ENCODE measurements at regions not wholly inside any gene's neighbourhood (a gene's known extent, or its start where the extent isn't known, plus 50 kb on each side); places are given as distances from the start of the nearest gene placed in this dataset.

GRCh38 chr18:51330148-51330547 is 132.7 kb upstream of the MEX3C start:
- TF ChIP-seq NFAT5 (CRISPR knock-in tag; IDR thresholded peaks at IDR 0.05) (no peak), GLI4 (CRISPR knock-in tag; IDR thresholded peaks at IDR 0.05; ENCODE audit: borderline replicate concordance) (no peak), ARID2 (CRISPR knock-in tag; IDR thresholded peaks at IDR 0.05; ENCODE audit: borderline replicate concordance) (no peak), GATA4 (IDR thresholded peaks at IDR 0.05; ENCODE audit: borderline replicate concordance, low read depth) (no peak), ZBTB2 (CRISPR knock-in tag; IDR thresholded peaks at IDR 0.05; ENCODE audit: low read depth) (no peak)

Data from HepG2 (cell line).